IMR-90 (cell line): ENCODE measurements at regions not wholly inside any gene's neighbourhood (a gene's known extent, or its start where the extent isn't known, plus 50 kb on each side); places are given as distances from the start of the nearest gene placed in this dataset.

Source experiments
- ATAC-seq: fragments of 200-7000 bp; cut with Tn5 transposase; 2 replicates; pipeline ENCODE4 v1.9.1; 2020; ENCODE audit warnings: low read depth, mild to moderate bottlenecking, moderate library complexity
- BruUV-seq: library from RNA; stranded (reverse); fragments of 400-500 nt; replicated peaks from 2 replicates; lab custom pipeline; 2021; lab: Mats Ljungman, UMichigan
- CTCF ChIA-PET: fragments of 300-600 bp; formaldehyde crosslinking; extraction: SDS; loops from one replicate; lab custom pipeline; 2021; ENCODE audit warnings: antibody characterized with exemption; lab: Yijun Ruan, JAX
- POLR2A ChIA-PET: fragments of 300-600 bp; sonication (Branson Sonifier 250); formaldehyde crosslinking; loops from one replicate; lab custom pipeline; 2022; ENCODE audit warnings: antibody characterized with exemption; ENCODE audit not compliant: unreplicated experiment; lab: Charles Lee
- DNase-seq: peaks from one replicate; pipeline ENCODE4 v3.0.0; 2013
- H2AFZ ChIP-seq: replicated peaks from 2 replicates; pipeline ENCODE3; 2013; ENCODE audit warnings: low read length, mild to moderate bottlenecking; ENCODE audit not compliant: poor library complexity
- H2AK5ac ChIP-seq: 2 replicates; pipeline ENCODE4 v1.6.1; 2013; ENCODE audit warnings: low read depth, low read length, inconsistent platforms
- H2AK9ac ChIP-seq: replicated peaks from 2 replicates; pipeline ENCODE3; 2013; ENCODE audit warnings: mild to moderate bottlenecking, low read depth, low read length, moderate library complexity; ENCODE audit not compliant: poor library complexity
- H2BK120ac ChIP-seq: 2 replicates; pipeline ENCODE4 v1.6.1; 2013; ENCODE audit warnings: low read depth, low read length, inconsistent platforms
- H2BK15ac ChIP-seq: 3 replicates; pipeline ENCODE4 v1.6.1; 2013; ENCODE audit warnings: low read depth, low read length, inconsistent platforms
- H2BK20ac ChIP-seq: 2 replicates; pipeline ENCODE4 v1.6.1; 2013; ENCODE audit warnings: low read depth, mild to moderate bottlenecking, inconsistent platforms, low read length, moderate library complexity
- H2BK5ac ChIP-seq: 2 replicates; pipeline ENCODE4 v1.6.1; 2013; ENCODE audit warnings: mild to moderate bottlenecking, low read depth, low read length, inconsistent platforms; ENCODE audit not compliant: poor library complexity, severe bottlenecking
- H3K14ac ChIP-seq: replicated peaks from 2 replicates; pipeline ENCODE4 v1.6.1; 2013; ENCODE audit warnings: low read depth, low read length, inconsistent platforms
- H3K18ac ChIP-seq: 2 replicates; pipeline ENCODE4 v1.6.1; 2013; ENCODE audit warnings: low read depth, low read length, control low read depth
- H3K23ac ChIP-seq: 2 replicates; pipeline ENCODE4 v1.6.1; 2013; ENCODE audit warnings: low read depth, low read length, inconsistent platforms
- H3K27ac ChIP-seq: 2 replicates; pipeline ENCODE4 v1.5.1; 2013; ENCODE audit warnings: mild to moderate bottlenecking, control low read depth, low read length; ENCODE audit not compliant: insufficient read depth
- H3K27me3 ChIP-seq: 2 replicates; pipeline ENCODE4 v1.6.1; 2013; ENCODE audit warnings: low read length; ENCODE audit not compliant: control insufficient read depth, insufficient read depth
- H3K36me3 ChIP-seq: 2 replicates; pipeline ENCODE4 v1.6.1; 2013; ENCODE audit warnings: low read length, mixed read lengths; ENCODE audit not compliant: control insufficient read depth, insufficient read depth
- H3K4ac ChIP-seq: 2 replicates; pipeline ENCODE4 v1.6.1; 2013; ENCODE audit warnings: low read depth, low read length, inconsistent platforms
- H3K4me1 ChIP-seq: 2 replicates; pipeline ENCODE4 v1.6.1; 2013; ENCODE audit warnings: low read length, mixed read lengths; ENCODE audit not compliant: control insufficient read depth, insufficient read depth
- H3K4me2 ChIP-seq: 2 replicates; pipeline ENCODE4 v1.6.1; 2013; ENCODE audit warnings: low read depth, mild to moderate bottlenecking, control low read depth, low read length, moderate library complexity
- H3K4me3 ChIP-seq: 2 replicates; pipeline ENCODE4 v1.5.1; 2013; ENCODE audit warnings: low read depth, mild to moderate bottlenecking, control low read depth, low read length, moderate library complexity; ENCODE audit not compliant: insufficient read depth
- H3K56ac ChIP-seq: 2 replicates; pipeline ENCODE4 v1.6.1; 2013; ENCODE audit warnings: low read length, inconsistent platforms; ENCODE audit not compliant: insufficient read depth; ENCODE audit errors: extremely low read depth
- H3K79me1 ChIP-seq, 2 experiments: 2 replicates each; pipeline ENCODE4 v1.6.1; 2013; ENCODE audit warnings: low read length in 2 of 2, inconsistent platforms in 1 of 2, low read depth in 1 of 2
- H3K9ac ChIP-seq: 2 replicates; pipeline ENCODE4 v1.6.1; 2013; ENCODE audit warnings: low read depth, low read length, control low read depth
- H3K9me1 ChIP-seq: 2 replicates; pipeline ENCODE4 v1.6.1; 2013; ENCODE audit warnings: low read length, inconsistent platforms; ENCODE audit not compliant: insufficient read depth
- H3K9me3 ChIP-seq: 2 replicates; pipeline ENCODE4 v1.6.1; 2013; ENCODE audit warnings: low read length; ENCODE audit not compliant: control insufficient read depth, insufficient read depth
- H4K20me1 ChIP-seq: 2 replicates; pipeline ENCODE4 v1.6.1; 2013; ENCODE audit warnings: low read length, inconsistent platforms; ENCODE audit not compliant: insufficient read depth
- H4K5ac ChIP-seq: 2 replicates; pipeline ENCODE4 v1.6.1; 2013; ENCODE audit warnings: mild to moderate bottlenecking, low read depth, low read length, control low read depth
- H4K8ac ChIP-seq, 2 experiments: 2 replicates each; pipeline ENCODE4 v1.6.1; 2013; ENCODE audit warnings: low read depth in 2 of 2, low read length in 2 of 2, control low read depth in 1 of 2, inconsistent platforms in 1 of 2
- H4K91ac ChIP-seq: 2 replicates; pipeline ENCODE4 v1.6.1; 2013; ENCODE audit warnings: low read depth, low read length, inconsistent platforms; ENCODE audit not compliant: insufficient read depth
- FOS ChIP-seq: fragments of 150-350 bp; IDR thresholded peaks from 2 replicates; pipeline ENCODE4 v1.6.1; 2016; ENCODE audit warnings: low read depth, low read length
- MAFK ChIP-seq: IDR thresholded peaks from 2 replicates; pipeline ENCODE4 v1.6.1; 2012; ENCODE audit warnings: low read depth, low read length, improper control_type of control experiment
- POLR2A ChIP-seq: IDR thresholded peaks from 2 replicates; pipeline ENCODE4 v1.6.1; 2012; ENCODE audit warnings: mild to moderate bottlenecking, low read depth, low read length
- RCOR1 ChIP-seq: IDR thresholded peaks from 2 replicates; pipeline ENCODE4 v1.6.1; 2012; ENCODE audit warnings: mild to moderate bottlenecking, low read length, improper control_type of control experiment; ENCODE audit not compliant: insufficient replicate concordance
- SMC3 ChIP-seq: fragments of 150-350 bp; IDR thresholded peaks from 2 replicates; pipeline ENCODE4 v1.6.1; 2016; ENCODE audit warnings: low read depth, mild to moderate bottlenecking, antibody characterized with exemption, low read length, moderate library complexity
- USF2 ChIP-seq: fragments of 150-350 bp; IDR thresholded peaks from 2 replicates; pipeline ENCODE4 v1.6.1; 2017; ENCODE audit warnings: mild to moderate bottlenecking, antibody characterized with exemption, low read length, low read depth
- WGBS, 2 experiments: methylation state at CpG; one replicate each; pipeline versions ENCODE4 v1.1.5 to v1.1.7; 2013; ENCODE audit warnings: missing lambda C conversion rate in 2 of 2; ENCODE audit not compliant: insufficient read length in 1 of 2; ENCODE audit errors: extremely low coverage in 2 of 2; 5-methylcytosine and 5-hydroxymethylcytosine counted together
- dilution Hi-C: fragments of 300-500 bp; cut with HindIII; formaldehyde crosslinking; loops from one replicate; pipeline ENCODE4 v1.14.3; 2018; ENCODE audit warnings: low sequenced_read_pairs; ENCODE audit not compliant: unreplicated experiment
- in situ Hi-C: fragments of 300-500 bp; cut with MboI; formaldehyde crosslinking; loops from 3 replicates; pipeline ENCODE4 v1.14.3; 2019; ENCODE audit warnings: low sequenced_read_pairs, inconsistent platforms, mixed read lengths
- intact Hi-C: fragments of 100-400 bp; cut with micrococcal nuclease; formaldehyde crosslinking; loops from 2 replicates; pipeline ENCODE4 v1.10.0; 2022
- TF ChIP-seq, protein P1 (sequence below): conservative IDR thresholded peaks from 2 replicates; pipeline ENCODE4 v1.5.1; 2012; ENCODE audit warnings: mild to moderate bottlenecking, low read depth, low read length, improper control_type of control experiment

DNA sequence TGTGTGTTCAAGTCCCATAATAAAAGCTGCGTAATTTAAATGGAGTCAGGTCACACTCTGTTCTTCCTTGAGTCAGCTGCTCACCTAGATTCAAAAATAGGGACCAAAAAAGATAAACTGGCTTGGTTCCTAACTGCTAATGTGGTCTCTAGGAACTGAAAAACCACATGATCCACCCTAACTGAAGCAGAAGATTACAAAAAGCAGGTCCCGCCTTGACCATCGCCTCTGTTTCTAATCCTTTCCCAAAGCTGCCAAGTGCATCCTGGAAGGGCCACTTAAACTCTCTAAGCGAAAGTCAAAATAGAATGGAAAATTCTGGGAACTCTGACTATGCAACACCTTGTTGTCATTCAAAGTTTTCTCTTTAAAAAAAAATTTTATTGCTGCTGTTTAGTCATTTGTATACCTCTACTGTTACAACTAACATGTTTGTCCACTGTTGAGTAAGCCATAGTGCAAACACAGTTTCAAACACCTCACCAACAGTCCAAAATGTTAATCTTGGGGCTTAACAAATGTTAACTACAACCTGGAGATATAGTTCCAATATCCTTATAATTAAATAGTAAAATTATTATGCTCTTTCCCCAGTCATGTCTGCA is 88.9 kb upstream of the THBS1 start:
- no peak overlapping the region for H2BK20ac ChIP-seq
- DNase-seq: no peak
- H3K4me1 ChIP-seq: peaks cover 21% of the 10 kb centered on the region
- H2BK120ac ChIP-seq: no peak overlapping the region
- no peaks in the 10 kb centered on the region for H3K79me1 ChIP-seq
- H3K14ac ChIP-seq: no peak overlapping the region
- H3K56ac ChIP-seq: no peak overlapping the region
- H4K20me1 ChIP-seq: no peaks in the 10 kb centered on the region
- in situ Hi-C loops (no loop called here), intact Hi-C loops (no loop called here), dilution Hi-C loops (no loop called here)
- H3K9ac ChIP-seq: no peak overlapping the region
- no TSS peak for BruUV-seq
- no peak overlapping the region for H2AK9ac ChIP-seq
- H3K23ac ChIP-seq: no peak overlapping the region
- H3K4ac ChIP-seq: no peak overlapping the region
- H3K27me3 ChIP-seq: no peaks in the 10 kb centered on the region
- ChIA-PET CTCF (no interaction called here), POLR2A (no interaction called here)
- WGBS, 2 experiments: 100% methylated on average over 1 of the region's 4 CpGs; no CpG with 5 or more reads in 1 of the 2 experiments
- H3K9me1 ChIP-seq: no peaks in the 10 kb centered on the region
- no peak overlapping the region for H4K8ac ChIP-seq
- no peak overlapping the region for H2BK5ac ChIP-seq
- TF ChIP-seq FOS (no peak), POLR2A (no peak), USF2 (no peak), SMC3 (no peak), MAFK (no peak), RCOR1 (no peak)
- TF ChIP-seq, protein P1, sequence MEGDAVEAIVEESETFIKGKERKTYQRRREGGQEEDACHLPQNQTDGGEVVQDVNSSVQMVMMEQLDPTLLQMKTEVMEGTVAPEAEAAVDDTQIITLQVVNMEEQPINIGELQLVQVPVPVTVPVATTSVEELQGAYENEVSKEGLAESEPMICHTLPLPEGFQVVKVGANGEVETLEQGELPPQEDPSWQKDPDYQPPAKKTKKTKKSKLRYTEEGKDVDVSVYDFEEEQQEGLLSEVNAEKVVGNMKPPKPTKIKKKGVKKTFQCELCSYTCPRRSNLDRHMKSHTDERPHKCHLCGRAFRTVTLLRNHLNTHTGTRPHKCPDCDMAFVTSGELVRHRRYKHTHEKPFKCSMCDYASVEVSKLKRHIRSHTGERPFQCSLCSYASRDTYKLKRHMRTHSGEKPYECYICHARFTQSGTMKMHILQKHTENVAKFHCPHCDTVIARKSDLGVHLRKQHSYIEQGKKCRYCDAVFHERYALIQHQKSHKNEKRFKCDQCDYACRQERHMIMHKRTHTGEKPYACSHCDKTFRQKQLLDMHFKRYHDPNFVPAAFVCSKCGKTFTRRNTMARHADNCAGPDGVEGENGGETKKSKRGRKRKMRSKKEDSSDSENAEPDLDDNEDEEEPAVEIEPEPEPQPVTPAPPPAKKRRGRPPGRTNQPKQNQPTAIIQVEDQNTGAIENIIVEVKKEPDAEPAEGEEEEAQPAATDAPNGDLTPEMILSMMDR: no peak
- no peaks in the 10 kb centered on the region for H3K36me3 ChIP-seq
- H3K18ac ChIP-seq: no peak overlapping the region
- H4K5ac ChIP-seq: no peak overlapping the region
- no peak overlapping the region for H3K4me2 ChIP-seq
- no peak overlapping the region for H2AK5ac ChIP-seq
- no peak for ATAC-seq
- H2AFZ ChIP-seq: no peak overlapping the region
- H3K9me3 ChIP-seq: no peaks in the 10 kb centered on the region
- H4K91ac ChIP-seq: no peak overlapping the region
- H3K27ac ChIP-seq: no peak overlapping the region
- 0 out of 3 replicates have a peak overlapping the region, but pooled peaks have one; percentile 15 for H2BK15ac ChIP-seq
- no peak overlapping the region for H3K4me3 ChIP-seq
